Endothelial cell of umbilical vein (primary cell): ENCODE measurements at regions not wholly inside any gene's neighbourhood (a gene's known extent, or its start where the extent isn't known, plus 50 kb on each side); places are given as distances from the start of the nearest gene placed in this dataset.

Experiments used
- BruUV-seq: library from RNA; stranded (reverse); fragments of 400-500 nt; replicated peaks from 2 replicates; lab custom pipeline; 2021; lab: Mats Ljungman, UMichigan
- CTCF ChIA-PET: fragments of 300-600, 350-600 bp; sonication (Branson Sonifier 250); formaldehyde crosslinking; loops from one replicate; lab custom pipeline; 2021; ENCODE audit warnings: antibody characterized with exemption, inconsistent platforms; lab: Charles Lee
- POLR2A ChIA-PET: fragments of 300-600, 350-600 bp; sonication (Branson Sonifier 250); formaldehyde crosslinking; loops from one replicate; lab custom pipeline; 2021; ENCODE audit warnings: antibody characterized with exemption, inconsistent platforms; lab: Charles Lee
- DNase-seq: peaks from one replicate; pipeline ENCODE4 v3.0.0-alpha.2; 2011; ENCODE audit warnings: low read depth, low spot score
- FAIRE-seq: peaks from 2 replicates; lab custom pipeline; 2011; peaks lifted over from hg19 to GRCh38; lab: Jason Lieb, UNC
- H2AFZ ChIP-seq: 2 replicates; pipeline ENCODE4 v1.6.0; 2012; ENCODE audit warnings: low read depth, low read length, control low read depth, inconsistent platforms
- H3K27ac ChIP-seq: 2 replicates; pipeline ENCODE4 v1.5.1; 2011; ENCODE audit warnings: low read depth, mild to moderate bottlenecking, control low read depth, low read length, moderate library complexity; ENCODE audit not compliant: insufficient read depth
- H3K27me3 ChIP-seq, 2 experiments: 2 replicates each; pipeline versions ENCODE4 v1.6.0 to v1.6.1; 2011; ENCODE audit warnings: low read length in 2 of 2, mixed read lengths in 1 of 2; ENCODE audit not compliant: control insufficient read depth in 2 of 2, insufficient read depth in 2 of 2
- H3K36me3 ChIP-seq, 2 experiments: 2 replicates in 1 of 2; 3 replicates in 1 of 2; pipeline ENCODE4 v1.5.1; 2011; ENCODE audit warnings: low read length in 2 of 2, mild to moderate bottlenecking in 1 of 2, moderate library complexity in 1 of 2; ENCODE audit not compliant: control insufficient read depth in 2 of 2, insufficient read depth in 2 of 2; ENCODE audit errors: extremely low read depth in 1 of 2
- H3K4me1 ChIP-seq: 3 replicates; pipeline ENCODE4 v1.5.1; 2011; ENCODE audit warnings: mild to moderate bottlenecking, low read length; ENCODE audit not compliant: control insufficient read depth, insufficient read depth; ENCODE audit errors: extremely low read depth
- H3K4me2 ChIP-seq: 2 replicates; pipeline ENCODE4 v1.6.1; 2011; ENCODE audit warnings: low read length, control low read depth, mixed read lengths; ENCODE audit not compliant: insufficient read depth
- H3K4me3 ChIP-seq, 3 experiments: fragments of 200-600 bp in 1 of 3; sonication (generic), shearing (Covaris generic) in 1 of 3; replicated peaks in 1 of 3; 2 replicates each; pipeline ENCODE4 v1.5.1; 2011 to 2016; ENCODE audit warnings: control low read depth in 3 of 3, low read length in 3 of 3, mild to moderate bottlenecking in 2 of 3, inconsistent platforms in 1 of 3, low read depth in 1 of 3, moderate library complexity in 1 of 3; ENCODE audit not compliant: insufficient read depth in 1 of 3
- H3K79me2 ChIP-seq: 2 replicates; pipeline ENCODE4 v1.6.0; 2012; ENCODE audit warnings: low read length, inconsistent platforms; ENCODE audit not compliant: control insufficient read depth, insufficient read depth
- H3K9ac ChIP-seq: replicated peaks from 2 replicates; pipeline ENCODE3; 2011; ENCODE audit warnings: low read length, control low read depth; ENCODE audit not compliant: insufficient read depth; ENCODE audit errors: extremely low read depth
- H3K9me1 ChIP-seq: replicated peaks from 3 replicates; pipeline ENCODE4 v1.6.0; 2011; ENCODE audit warnings: mild to moderate bottlenecking, low read length; ENCODE audit not compliant: control insufficient read depth, insufficient read depth; ENCODE audit errors: extremely low read depth
- H3K9me3 ChIP-seq: replicated peaks from 2 replicates; pipeline ENCODE4 v1.5.1; 2012; ENCODE audit warnings: low read length, inconsistent platforms; ENCODE audit not compliant: control insufficient read depth, insufficient read depth
- H4K20me1 ChIP-seq: replicated peaks from 2 replicates; pipeline ENCODE3; 2011; ENCODE audit warnings: mild to moderate bottlenecking, low read length; ENCODE audit not compliant: control insufficient read depth, insufficient read depth; ENCODE audit errors: extremely low read depth
- EZH2 ChIP-seq: IDR thresholded peaks from 2 replicates; pipeline ENCODE4 v1.6.1; 2012; ENCODE audit warnings: borderline replicate concordance, low read depth, mild to moderate bottlenecking, moderate library complexity, low read length, inconsistent platforms; ENCODE audit not compliant: severe bottlenecking
- FOS ChIP-seq: IDR thresholded peaks from 2 replicates; pipeline ENCODE4 v1.6.1; 2011; ENCODE audit warnings: mild to moderate bottlenecking, low read length, moderate library complexity, borderline replicate concordance; ENCODE audit not compliant: insufficient read depth
- GATA2 ChIP-seq: IDR thresholded peaks from 2 replicates; pipeline ENCODE4 v1.7.0; 2011; ENCODE audit warnings: low read depth, mild to moderate bottlenecking, moderate library complexity, mixed read lengths, low read length; ENCODE audit not compliant: insufficient read length, insufficient read depth
- JUN ChIP-seq: IDR thresholded peaks from 2 replicates; pipeline ENCODE4 v1.6.1; 2011; ENCODE audit warnings: borderline replicate concordance, low read depth; ENCODE audit not compliant: insufficient read length, insufficient read depth
- MYC ChIP-seq: IDR thresholded peaks from one replicate; pipeline ENCODE4 v1.6.1; 2011; ENCODE audit warnings: mild to moderate bottlenecking, low read depth, low read length
- POLR2A ChIP-seq: IDR thresholded peaks from 2 replicates; pipeline ENCODE4 v1.6.1; 2012; ENCODE audit warnings: low read depth, mild to moderate bottlenecking, control low read depth, low read length
- POLR2AphosphoS5 ChIP-seq: IDR thresholded peaks from 2 replicates; pipeline ENCODE4 v1.6.1; 2012; ENCODE audit warnings: low read depth, mild to moderate bottlenecking, control low read depth, low read length, moderate library complexity; ENCODE audit not compliant: insufficient read depth
- dilution Hi-C: fragments of 300-500 bp; cut with MboI; formaldehyde crosslinking; loops from one replicate; pipeline ENCODE4 v1.15.0; 2019; ENCODE audit warnings: low sequenced_read_pairs; ENCODE audit not compliant: extremely low pct_ligation_motif_present
- intact Hi-C: fragments of 100-400 bp; cut with micrococcal nuclease; formaldehyde crosslinking; loops from one replicate; pipeline ENCODE4 v1.10.0; 2022
- TF ChIP-seq, protein P1 (sequence below), 2 donors: IDR thresholded peaks; 1 replicate in 1 of 2; 2 replicates in 1 of 2; pipeline ENCODE4 v1.5.1; 2011; ENCODE audit warnings: low read length in 2 of 2, mild to moderate bottlenecking in 2 of 2, moderate library complexity in 2 of 2, control low read depth in 1 of 2, inconsistent platforms in 1 of 2, low read depth in 1 of 2; ENCODE audit not compliant: insufficient read depth in 1 of 2; ENCODE audit errors: extremely low read depth in 1 of 2
- TF ChIP-seq, protein P2 (sequence below): IDR thresholded peaks from 2 replicates; pipeline ENCODE4 v1.6.1; 2011; ENCODE audit not compliant: insufficient read depth, insufficient read length

DNA sequence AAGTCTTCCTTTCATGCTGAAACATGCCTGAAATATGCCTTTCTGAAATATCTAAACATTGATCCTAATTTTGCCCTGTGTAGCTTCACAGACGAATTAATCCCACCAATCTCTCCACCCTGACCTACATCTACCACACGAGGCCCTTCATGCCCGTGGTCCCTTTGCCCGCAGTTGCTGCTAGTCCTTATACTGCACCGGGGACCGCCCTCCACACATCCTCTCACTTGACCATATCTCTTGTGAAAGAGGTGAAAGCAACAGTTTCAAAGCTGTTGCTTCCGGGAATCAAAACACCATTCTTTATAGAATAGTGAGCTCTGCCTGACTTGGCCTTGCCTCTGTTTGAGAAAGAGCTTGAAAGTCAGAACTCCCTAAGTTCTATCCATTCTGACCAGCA is 499.5 kb downstream of the NTRK3 start:
- CTCF ChIA-PET = no interaction called here
- no peak for FAIRE-seq
- BruUV-seq = no TSS peak

DNA sequence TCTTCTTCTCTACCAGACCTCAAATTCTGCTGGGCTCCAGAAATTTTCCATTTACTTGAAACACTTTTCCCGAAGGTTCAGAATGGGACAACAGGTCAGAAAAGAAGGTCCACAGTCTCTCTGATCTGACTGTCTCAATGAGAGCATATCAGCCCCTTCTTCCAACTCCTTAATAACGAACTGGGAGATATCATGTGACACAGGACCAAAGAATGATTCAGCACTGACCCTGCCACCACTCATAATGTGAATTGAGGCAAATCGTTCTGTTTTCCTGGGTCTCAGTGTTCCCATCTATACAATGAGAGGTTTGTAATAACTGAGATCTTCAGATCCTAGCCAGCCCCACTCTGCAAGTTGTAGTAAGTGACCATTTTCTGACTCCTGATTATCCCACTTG is 500.5 kb downstream of the NTRK3 start:
- no peak overlapping the region for H3K9ac ChIP-seq
- H3K27me3 ChIP-seq = no peaks in the 10 kb centered on the region
- dilution Hi-C loops (no loop called here), intact Hi-C loops (loop anchor here (10.0 kb wide), 1 partner anchor 141 kb away; no protein-coding TSS in a partner anchor)
- no peaks in the 10 kb centered on the region for H3K36me3 ChIP-seq
- no peak overlapping the region for H3K27ac ChIP-seq
- CTCF ChIA-PET = no interaction called here
- BruUV-seq = no TSS peak
- H3K9me1 ChIP-seq = no peaks in the 10 kb centered on the region
- H3K4me3 ChIP-seq = no peak overlapping the region
- H3K9me3 ChIP-seq = no peaks in the 10 kb centered on the region
- TF ChIP-seq JUN (no peak), EZH2 (no peak), POLR2AphosphoS5 (no peak), MYC (no peak), POLR2A (no peak), FOS (no peak), GATA2 (no peak)
- TF ChIP-seq, protein P1, sequence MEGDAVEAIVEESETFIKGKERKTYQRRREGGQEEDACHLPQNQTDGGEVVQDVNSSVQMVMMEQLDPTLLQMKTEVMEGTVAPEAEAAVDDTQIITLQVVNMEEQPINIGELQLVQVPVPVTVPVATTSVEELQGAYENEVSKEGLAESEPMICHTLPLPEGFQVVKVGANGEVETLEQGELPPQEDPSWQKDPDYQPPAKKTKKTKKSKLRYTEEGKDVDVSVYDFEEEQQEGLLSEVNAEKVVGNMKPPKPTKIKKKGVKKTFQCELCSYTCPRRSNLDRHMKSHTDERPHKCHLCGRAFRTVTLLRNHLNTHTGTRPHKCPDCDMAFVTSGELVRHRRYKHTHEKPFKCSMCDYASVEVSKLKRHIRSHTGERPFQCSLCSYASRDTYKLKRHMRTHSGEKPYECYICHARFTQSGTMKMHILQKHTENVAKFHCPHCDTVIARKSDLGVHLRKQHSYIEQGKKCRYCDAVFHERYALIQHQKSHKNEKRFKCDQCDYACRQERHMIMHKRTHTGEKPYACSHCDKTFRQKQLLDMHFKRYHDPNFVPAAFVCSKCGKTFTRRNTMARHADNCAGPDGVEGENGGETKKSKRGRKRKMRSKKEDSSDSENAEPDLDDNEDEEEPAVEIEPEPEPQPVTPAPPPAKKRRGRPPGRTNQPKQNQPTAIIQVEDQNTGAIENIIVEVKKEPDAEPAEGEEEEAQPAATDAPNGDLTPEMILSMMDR (IDR thresholded peaks at IDR 0.05; ENCODE audit: extremely low read depth in 1 of 2, insufficient read depth in 1 of 2, low read depth in 1 of 2, low read length in 2 of 2) = no peak
- TF ChIP-seq, protein P2, sequence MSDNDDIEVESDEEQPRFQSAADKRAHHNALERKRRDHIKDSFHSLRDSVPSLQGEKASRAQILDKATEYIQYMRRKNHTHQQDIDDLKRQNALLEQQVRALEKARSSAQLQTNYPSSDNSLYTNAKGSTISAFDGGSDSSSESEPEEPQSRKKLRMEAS = no peak
- no peaks in the 10 kb centered on the region for H3K79me2 ChIP-seq
- peaks cover 8% of the 10 kb centered on the region for H3K4me1 ChIP-seq
- H2AFZ ChIP-seq = no peak overlapping the region
- FAIRE-seq = no peak
- H4K20me1 ChIP-seq = no peaks in the 10 kb centered on the region
- DNase-seq = no peak
- no peak overlapping the region for H3K4me2 ChIP-seq
- POLR2A ChIA-PET = no interaction called here

More for the DNA sequence above, 499.5 kb downstream of the NTRK3 start:
- intact Hi-C loops = loop anchor here (10.0 kb wide), 1 partner anchor 142 kb away; no protein-coding TSS in a partner anchor
- DNase-seq = no peak
- H3K27ac ChIP-seq = no peak overlapping the region
- peaks cover 10% of the 10 kb centered on the region for H3K4me1 ChIP-seq
- POLR2A ChIA-PET = no interaction called here
- no peak overlapping the region for H3K4me3 ChIP-seq
- dilution Hi-C loops = no loop called here
- no peak overlapping the region for H3K4me2 ChIP-seq
- H3K9me3 ChIP-seq = no peaks in the 10 kb centered on the region
- no peaks in the 10 kb centered on the region for H4K20me1 ChIP-seq
- no peak overlapping the region for H2AFZ ChIP-seq
- no peak overlapping the region for H3K9ac ChIP-seq
- no peaks in the 10 kb centered on the region for H3K27me3 ChIP-seq
- TF ChIP-seq MYC = no peak
- TF ChIP-seq JUN = no peak
- TF ChIP-seq, protein P1 (IDR thresholded peaks at IDR 0.05; ENCODE audit: extremely low read depth in 1 of 2, insufficient read depth in 1 of 2, low read depth in 1 of 2, low read length in 2 of 2) = no peak
- H3K79me2 ChIP-seq = no peaks in the 10 kb centered on the region
- no peaks in the 10 kb centered on the region for H3K9me1 ChIP-seq
- H3K36me3 ChIP-seq = no peaks in the 10 kb centered on the region
